ENCODE measurements at regions not wholly inside any gene's neighbourhood (a gene's known extent, or its start where the extent isn't known, plus 50 kb on each side); places are given as distances from the start of the nearest gene placed in this dataset.

GRCh38 chr6:169026175-169026574, 227.5 kb downstream of the THBS2 start:
- TF ChIP-seq CTCF (conservative IDR thresholded peaks at IDR 0.05): no peak
- H3K36me3 Mint-ChIP-seq: no peaks in the 10 kb centered on the region
- no peak for DNase-seq (ENCODE audit: extremely low spot score, unreplicated experiment)
- no peak overlapping the region for H3K27ac Mint-ChIP-seq
- H3K4me3 Mint-ChIP-seq: no peak overlapping the region
- no peaks in the 10 kb centered on the region for H3K4me1 Mint-ChIP-seq (ENCODE audit: unreplicated experiment)
- no peaks in the 10 kb centered on the region for H3K9me3 Mint-ChIP-seq
- H3K27me3 Mint-ChIP-seq: no peaks in the 10 kb centered on the region

GRCh38 chr6:169024047-169024660, 229.5 kb downstream of the THBS2 start:
- Mint-ChIP-seq H3K27ac (no peak overlapping the region), H3K36me3 (no peaks in the 10 kb centered on the region), H3K4me1 (ENCODE audit: unreplicated experiment) (no peaks in the 10 kb centered on the region), H3K4me3 (no peak overlapping the region), H3K27me3 (no peaks in the 10 kb centered on the region), H3K9me3 (no peaks in the 10 kb centered on the region)
- no peak for TF ChIP-seq CTCF (conservative IDR thresholded peaks at IDR 0.05)
- DNase-seq (ENCODE audit: extremely low spot score, unreplicated experiment): no peak

- no peaks in the 10 kb centered on the region for H3K27me3 Mint-ChIP-seq
- no peak for DNase-seq (ENCODE audit: extremely low spot score, unreplicated experiment)
- H3K36me3 Mint-ChIP-seq: no peaks in the 10 kb centered on the region
- no peaks in the 10 kb centered on the region for H3K4me1 Mint-ChIP-seq (ENCODE audit: unreplicated experiment)
- TF ChIP-seq CTCF (conservative IDR thresholded peaks at IDR 0.05): no peak
- no peak overlapping the region for H3K27ac Mint-ChIP-seq
- no peak overlapping the region for H3K4me3 Mint-ChIP-seq
- no peaks in the 10 kb centered on the region for H3K9me3 Mint-ChIP-seq
Measured at GRCh38 chr6:169023161-169023874, 230.3 kb downstream of the THBS2 start.

GRCh38 chr6:169022079-169022478, 231.6 kb downstream of the THBS2 start:
- H3K27me3 Mint-ChIP-seq: no peaks in the 10 kb centered on the region
- no peaks in the 10 kb centered on the region for H3K9me3 Mint-ChIP-seq
- DNase-seq (ENCODE audit: extremely low spot score, unreplicated experiment): no peak
- no peak overlapping the region for H3K4me3 Mint-ChIP-seq
- H3K36me3 Mint-ChIP-seq: no peaks in the 10 kb centered on the region
- H3K4me1 Mint-ChIP-seq (ENCODE audit: unreplicated experiment): no peaks in the 10 kb centered on the region
- H3K27ac Mint-ChIP-seq: no peak overlapping the region
- TF ChIP-seq CTCF (conservative IDR thresholded peaks at IDR 0.05): peak; percentile 34

- H3K27me3 Mint-ChIP-seq: no peaks in the 10 kb centered on the region
- no peak for TF ChIP-seq CTCF (conservative IDR thresholded peaks at IDR 0.05)
- H3K4me3 Mint-ChIP-seq: no peak overlapping the region
- no peak for DNase-seq (ENCODE audit: extremely low spot score, unreplicated experiment)
- no peaks in the 10 kb centered on the region for H3K36me3 Mint-ChIP-seq
- no peak overlapping the region for H3K27ac Mint-ChIP-seq
- no peaks in the 10 kb centered on the region for H3K9me3 Mint-ChIP-seq
- H3K4me1 Mint-ChIP-seq (ENCODE audit: unreplicated experiment): no peaks in the 10 kb centered on the region
Measured at GRCh38 chr6:169020821-169021220, 232.8 kb downstream of the THBS2 start.

Data from type B pancreatic cell (in vitro differentiated cells).